Stimulated activated CD4-positive, alpha-beta T cell treated with anti-CD3 and anti-CD28 coated beads, Interleukin-15, amount 100 ng/mL, for 1 hour (primary cell): ENCODE measurements at regions not wholly inside any gene's neighbourhood (a gene's known extent, or its start where the extent isn't known, plus 50 kb on each side); places are given as distances from the start of the nearest gene placed in this dataset.

Experiments
- DNase-seq, 2 donors: peaks; one replicate each; pipeline ENCODE4 v3.0.0-alpha.2; 2020; ENCODE audit warnings: low read depth in 1 of 2, low spot score in 1 of 2

DNA sequence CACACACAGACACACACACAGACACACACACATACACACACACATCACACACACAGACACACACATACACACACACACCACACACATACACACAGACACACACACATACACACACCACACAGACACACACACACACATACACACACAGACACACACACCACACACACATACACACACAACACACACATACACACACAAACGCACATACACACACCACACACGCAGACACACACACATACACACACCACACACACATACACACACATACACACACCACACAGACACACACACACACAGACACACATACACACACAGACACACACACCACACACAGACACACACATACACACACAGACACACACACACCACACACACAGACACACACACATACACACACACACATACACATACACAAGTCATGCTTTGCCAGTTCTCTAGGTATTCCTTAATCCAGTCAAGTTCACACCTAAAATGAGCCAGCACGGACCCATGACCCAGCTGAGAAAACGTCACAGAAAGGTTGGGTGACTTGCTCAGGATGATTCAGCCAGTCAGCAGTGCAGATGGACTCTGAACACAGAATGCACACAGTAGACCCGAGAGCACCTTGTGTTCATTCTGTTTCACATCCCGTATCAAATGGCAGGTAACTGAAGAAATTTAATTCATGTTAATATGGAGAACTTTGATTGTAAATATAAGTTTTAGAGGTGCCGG lies 746.4 kb downstream of the MTRR start:
- no peak for DNase-seq

DNA sequence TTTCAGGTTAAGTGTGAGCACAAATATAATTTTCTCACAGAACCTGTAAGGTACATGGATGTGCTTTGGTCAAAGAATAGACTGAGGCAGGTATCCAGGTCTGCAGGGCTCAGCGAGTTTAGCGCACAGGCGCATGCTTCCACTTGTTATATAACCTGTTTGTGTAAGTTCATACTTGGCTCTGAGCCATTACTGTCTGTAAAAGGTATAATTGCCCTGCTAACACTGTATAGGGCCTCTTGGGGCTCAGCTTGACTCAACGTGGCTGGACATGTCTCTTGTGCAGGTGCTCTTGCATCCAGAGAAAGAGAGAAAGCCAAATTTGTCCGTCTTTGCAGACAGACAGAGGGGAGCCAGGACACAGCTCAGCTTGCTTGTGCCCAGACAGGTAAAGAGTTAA lies 759.6 kb downstream of the MTRR start:
- DNase-seq: no peak

DNA sequence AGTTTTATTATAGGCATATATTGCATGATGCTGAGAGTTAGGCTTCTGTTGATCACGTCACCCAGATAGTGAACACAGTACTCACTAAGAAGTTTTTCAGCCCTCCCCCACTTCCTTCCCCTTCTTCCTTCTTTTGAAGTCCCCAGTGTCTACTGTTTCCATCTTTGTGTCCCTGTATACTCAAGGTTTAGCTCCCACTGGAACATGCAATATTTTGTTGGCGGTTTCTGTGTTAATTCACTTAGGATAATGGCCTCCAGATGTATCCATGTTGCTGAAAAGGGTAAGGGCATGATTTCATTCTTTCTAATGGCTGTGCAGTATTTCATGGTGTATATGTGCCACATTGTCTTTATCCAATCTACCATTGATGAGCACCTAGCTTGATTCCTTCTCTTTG lies 764.3 kb downstream of the MTRR start:
- DNase-seq: no peak

DNA sequence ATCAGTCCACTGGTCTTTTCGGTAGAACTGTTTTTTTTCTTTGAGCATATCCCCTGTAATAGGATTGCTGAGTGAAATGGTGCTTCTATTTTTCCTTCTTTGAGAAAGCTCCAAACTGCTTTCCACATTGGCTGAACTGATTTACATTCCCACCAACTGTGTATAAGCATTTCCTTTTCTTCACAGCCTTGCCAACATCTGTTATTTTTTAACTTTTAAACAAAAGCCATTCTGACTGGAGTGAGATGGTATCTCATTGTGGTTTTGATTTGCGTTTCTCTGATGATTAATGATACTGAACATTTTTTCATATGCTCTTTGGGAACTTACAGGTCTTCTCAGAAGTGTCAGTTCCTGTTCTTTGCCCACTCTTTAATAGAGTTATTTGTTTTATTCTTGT lies 764.7 kb downstream of the MTRR start:
- no peak for DNase-seq

- no peak for DNase-seq
Measured at GRCh38 chr5:8634219-8634618, 765.3 kb downstream of the MTRR start.

- DNase-seq: no peak
Measured at GRCh38 chr5:8641786-8642505, 773.0 kb downstream of the MTRR start.

DNA sequence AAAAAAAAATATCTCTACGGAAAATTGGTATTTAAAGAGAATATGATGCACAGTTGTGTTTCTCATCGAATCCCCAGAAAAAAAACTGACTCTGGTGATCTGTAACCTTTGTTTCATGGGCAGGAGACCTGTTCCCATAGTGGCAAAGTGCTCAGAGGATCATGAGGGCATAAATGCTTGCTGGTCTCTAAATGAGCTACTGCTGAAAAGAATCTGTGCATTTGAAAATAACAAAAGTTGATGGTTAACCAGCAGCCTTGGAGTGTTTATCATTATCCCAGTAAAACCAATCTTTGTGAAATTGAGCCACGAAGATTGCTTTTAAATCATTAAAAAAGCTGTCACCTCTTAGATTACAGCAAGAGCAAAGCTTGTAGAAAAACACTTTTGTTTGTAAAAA lies 775.4 kb downstream of the MTRR start:
- DNase-seq: no peak

DNA sequence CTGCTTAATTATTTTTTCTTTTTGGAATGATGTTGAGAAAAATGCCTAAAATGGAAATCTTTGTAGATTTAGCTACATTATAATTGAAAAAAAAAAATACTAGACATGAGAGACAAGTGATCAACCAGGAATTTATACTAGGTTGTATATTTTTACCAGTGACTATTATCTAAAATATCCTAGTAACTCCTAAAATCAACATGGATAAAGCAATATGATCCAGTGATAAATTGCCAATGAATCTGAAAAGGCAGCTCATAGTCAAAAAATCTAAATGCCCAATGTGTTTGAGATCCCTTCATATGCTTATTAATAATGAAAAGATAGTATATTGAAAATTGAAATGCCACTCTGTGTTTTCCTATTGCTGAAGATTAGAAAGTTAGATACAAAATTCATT lies 778.2 kb downstream of the MTRR start:
- DNase-seq: no peak

- DNase-seq: no peak
Measured at GRCh38 chr5:8650186-8650585, 781.2 kb downstream of the MTRR start.

DNA sequence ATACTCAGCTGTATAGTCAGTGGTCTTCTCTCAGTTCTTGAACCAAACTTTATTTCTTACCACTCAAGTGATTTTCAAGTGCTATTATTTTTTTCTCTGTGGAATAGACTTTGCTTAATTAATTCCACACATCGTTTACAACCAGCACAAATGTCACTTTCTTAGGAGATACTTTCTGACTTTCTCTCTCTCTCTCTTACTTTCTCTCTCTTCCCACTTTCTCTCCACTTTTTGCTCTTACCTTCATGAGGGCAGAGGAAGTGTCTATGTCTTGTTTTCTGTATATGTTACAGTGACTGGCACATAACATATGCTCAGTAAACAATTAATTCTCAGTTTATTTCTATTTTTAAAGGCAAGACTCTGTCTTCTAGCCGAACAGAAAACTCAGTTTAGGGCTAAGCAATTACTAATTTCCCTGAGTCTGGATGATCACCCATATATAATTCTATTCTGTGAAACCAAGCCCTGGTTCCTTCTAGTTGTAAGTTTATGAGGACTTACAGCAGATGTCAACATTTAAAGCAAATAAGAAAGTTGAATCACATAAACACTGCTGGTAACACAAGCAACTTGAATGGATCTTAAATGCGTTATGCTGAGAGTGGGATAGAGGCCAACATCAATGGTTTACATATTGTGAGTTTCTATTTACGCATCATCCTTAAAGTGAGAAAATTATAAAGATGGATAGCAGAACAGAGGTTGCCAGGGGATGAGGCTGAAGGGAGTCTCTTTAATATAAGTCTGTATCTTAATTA lies 791.4 kb downstream of the MTRR start:
- DNase-seq: no peak

DNA sequence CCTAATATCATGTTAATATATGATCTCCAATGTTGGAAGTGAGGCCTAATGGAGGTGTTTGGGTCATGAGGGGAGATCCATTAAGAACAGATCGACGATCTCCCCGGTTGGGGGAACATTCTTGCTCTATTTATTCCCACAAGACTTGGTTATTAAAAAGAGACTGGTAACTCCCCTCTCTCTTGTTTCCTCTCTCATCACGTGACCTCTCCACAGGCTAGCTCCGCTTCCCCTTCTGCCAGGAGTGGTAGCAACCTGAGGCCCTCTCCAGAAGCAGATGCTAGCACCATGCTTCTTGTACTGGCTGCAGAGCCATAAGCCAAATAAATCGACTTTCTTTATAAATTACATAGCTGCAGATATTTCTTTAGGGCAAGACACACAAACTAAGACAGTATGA lies 794.4 kb downstream of the MTRR start:
- DNase-seq: no peak

DNA sequence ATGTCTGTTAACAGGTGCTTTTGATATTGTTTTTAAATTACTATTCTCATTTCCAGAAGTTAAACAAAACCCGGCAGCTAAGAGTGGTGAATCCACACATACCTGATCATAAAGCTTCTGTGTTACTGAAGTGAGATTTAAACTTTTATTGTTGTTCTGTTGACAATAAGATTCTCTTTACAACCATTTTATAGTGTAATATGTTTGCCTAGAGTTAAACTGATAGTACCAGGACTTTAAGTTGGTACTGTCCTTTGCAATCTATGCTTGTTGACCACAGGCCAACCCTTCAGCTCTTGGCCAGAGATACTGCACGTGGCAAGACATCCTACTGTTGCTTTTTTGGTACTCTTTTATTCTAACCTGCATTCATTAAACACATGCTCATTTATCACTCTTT lies 806.2 kb downstream of the MTRR start:
- DNase-seq: no peak

- DNase-seq: no peak
Measured at GRCh38 chr5:8676695-8677094, 807.7 kb downstream of the MTRR start.

GRCh38 chr5:8682381-8682780 lies 813.4 kb downstream of the MTRR start:
- DNase-seq: no peak

GRCh38 chr5:8683496-8683895 lies 814.5 kb downstream of the MTRR start:
- no peak for DNase-seq

GRCh38 chr5:8685704-8686103 lies 816.8 kb downstream of the MTRR start:
- DNase-seq: no peak

DNA sequence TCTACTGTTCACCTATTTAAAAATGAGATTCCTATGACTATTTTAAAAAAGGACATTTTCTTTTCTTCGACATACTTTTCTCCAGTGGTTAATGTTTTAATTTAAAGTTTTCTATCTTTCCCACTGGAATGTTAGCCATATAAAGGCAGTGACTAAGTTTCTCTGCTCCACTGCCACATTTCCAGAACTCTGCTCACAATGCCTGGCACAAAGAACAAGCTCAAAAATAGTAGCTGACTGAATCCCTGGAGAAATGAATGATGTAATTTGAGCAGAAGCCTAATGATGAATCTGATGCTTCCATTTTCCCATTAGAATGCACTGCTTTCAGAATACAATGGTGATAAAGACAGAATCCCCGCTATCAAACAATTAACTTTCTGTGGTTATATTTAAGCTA lies 817.8 kb downstream of the MTRR start:
- DNase-seq: no peak

DNA sequence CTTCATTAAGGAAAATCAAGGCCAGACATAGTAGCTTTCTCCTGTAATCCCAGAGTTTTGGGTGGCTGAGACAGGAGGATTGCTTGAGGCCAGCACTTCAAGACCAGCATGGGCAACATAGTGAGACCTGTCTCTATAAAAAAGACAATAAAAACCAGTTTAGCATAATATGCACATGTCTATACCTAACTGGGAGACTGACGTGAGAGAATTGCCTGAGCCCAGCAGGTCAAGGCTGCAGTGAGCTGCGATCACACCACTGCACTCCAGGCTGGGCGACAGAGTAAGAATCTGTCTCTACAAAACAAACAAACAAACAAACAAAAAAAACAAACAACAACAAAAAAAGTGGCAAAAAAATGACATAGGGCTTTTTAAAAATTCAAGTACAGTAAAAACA lies 820.8 kb downstream of the MTRR start:
- DNase-seq: no peak

GRCh38 chr5:8691221-8691620 lies 822.3 kb downstream of the MTRR start:
- no peak for DNase-seq

DNA sequence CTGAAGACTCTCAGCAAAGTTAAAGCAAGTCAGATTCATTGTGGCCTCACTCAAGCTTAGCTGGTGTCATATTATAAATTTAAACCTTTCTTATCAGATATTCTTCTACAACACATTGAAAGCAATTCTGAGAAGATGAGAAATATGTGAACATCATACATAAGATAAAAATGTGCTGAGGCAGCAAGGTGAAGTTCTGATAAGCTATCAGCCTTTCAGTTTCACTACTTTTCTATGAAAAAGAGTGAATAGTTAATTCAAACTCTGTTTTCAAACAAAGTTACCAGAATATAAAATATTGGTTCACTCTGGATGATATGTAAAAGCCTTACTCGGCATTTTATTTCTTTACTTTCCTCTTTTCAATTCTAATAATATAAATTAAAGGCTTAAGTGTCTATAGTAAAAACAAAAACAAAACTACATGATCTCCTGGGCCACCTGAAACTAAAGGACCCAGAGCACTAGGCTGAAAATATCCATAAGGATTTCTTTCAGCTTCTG lies 824.4 kb downstream of the MTRR start:
- DNase-seq: no peak

DNA sequence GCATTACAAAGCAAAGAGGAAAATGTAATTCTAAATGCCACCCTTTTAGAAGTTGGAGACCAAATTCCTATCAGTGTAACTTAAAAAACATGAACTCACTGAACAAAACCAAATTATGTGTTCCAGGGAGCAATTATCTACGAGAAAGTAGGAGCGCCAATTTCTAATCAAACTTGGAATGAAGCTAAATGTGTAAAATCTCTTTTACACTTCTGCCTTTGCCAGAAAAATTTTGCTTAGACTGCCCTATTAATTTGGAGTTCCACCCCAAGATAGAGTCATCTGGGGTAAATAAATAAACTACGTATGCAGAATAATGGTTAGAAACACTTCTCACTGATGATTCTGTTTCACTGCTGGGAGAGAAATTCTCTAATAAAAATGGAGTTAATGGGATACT lies 825.6 kb downstream of the MTRR start:
- no peak for DNase-seq
